Kidney (tissue), 13 donors: ENCODE measurements at regions not wholly inside any gene's neighbourhood (a gene's known extent, or its start where the extent isn't known, plus 50 kb on each side); places are given as distances from the start of the nearest gene placed in this dataset.

Experiments
- DNase-seq, 5 donors: peaks; one replicate each; pipeline ENCODE4 v3.0.0-alpha.2; 2013 to 2020
- FAIRE-seq: peaks from 2 replicates; lab custom pipeline; 2012; peaks lifted over from hg19 to GRCh38; lab: Jason Lieb, UNC
- H3K27ac ChIP-seq, 2 donors: one replicate each; pipeline ENCODE4 v1.7.0; 2013; ENCODE audit warnings: low read depth in 2 of 2, low read length in 2 of 2, inconsistent platforms in 1 of 2
- H3K27me3 ChIP-seq: one replicate; pipeline ENCODE4 v1.7.1; 2013; ENCODE audit warnings: low read length, inconsistent platforms; ENCODE audit not compliant: control insufficient read depth, insufficient read depth
- H3K36me3 ChIP-seq, 3 donors: one replicate each; pipeline versions ENCODE4 v1.7.0 to v1.7.1; 2013; ENCODE audit warnings: low read length in 3 of 3, control low read depth in 1 of 3, inconsistent platforms in 1 of 3; ENCODE audit not compliant: insufficient read depth in 3 of 3, control insufficient read depth in 2 of 3
- H3K4me1 ChIP-seq, 3 donors: one replicate each; pipeline versions ENCODE4 v1.7.0 to v1.7.1; 2013; ENCODE audit warnings: low read length in 3 of 3, inconsistent platforms in 1 of 3, low read depth in 1 of 3; ENCODE audit not compliant: control insufficient read depth in 2 of 3, insufficient read depth in 2 of 3
- H3K4me3 ChIP-seq, 3 donors: one replicate each; pipeline versions ENCODE4 v1.7.0 to v1.8.1; 2013; ENCODE audit warnings: low read length in 3 of 3, control low read depth in 1 of 3, inconsistent platforms in 1 of 3
- H3K9ac ChIP-seq, 3 donors: one replicate each; pipeline versions ENCODE4 v1.7.0 to v1.7.1; 2013; ENCODE audit warnings: low read length in 3 of 3, control low read depth in 1 of 3, inconsistent platforms in 1 of 3
- H3K9me3 ChIP-seq, 3 donors: one replicate each; pipeline versions ENCODE4 v1.7.0 to v1.7.1; 2013; ENCODE audit warnings: low read length in 3 of 3, control low read depth in 1 of 3, inconsistent platforms in 1 of 3; ENCODE audit not compliant: control insufficient read depth in 2 of 3, insufficient read depth in 1 of 3
- CTCF ChIP-seq: IDR thresholded peaks from 3 replicates; pipeline ENCODE4 v1.5.1; 2012; ENCODE audit warnings: mild to moderate bottlenecking, moderate library complexity, borderline replicate concordance; ENCODE audit not compliant: insufficient read depth; ENCODE audit errors: extremely low read depth
- intact Hi-C: fragments of 100-400 bp; cut with DNase I; formaldehyde crosslinking; loops from one replicate; pipeline ENCODE4 v1.11.1; 2022
- donor health status: control.
- donor health status: control.
- donor health status: control.
- donor health status: control.
- donor health status: control.
- donor health status: DM: yes; HTN: yes; CAD: no.
- donor health status: Normal renal cell carcinoma (clear cell type).

GRCh38 chr17:78305801-78306200 lies 54.1 kb downstream of the SOCS3 start:
- Histone ChIP-seq H3K27ac (no peak overlapping the region), H3K4me1 (peaks cover 0 to 2% (median 0%) of the 10 kb centered on the region in 3 donors), H3K4me3 (no peak overlapping the region), H3K27me3 (no peaks in the 10 kb centered on the region), H3K9me3 (no peaks in the 10 kb centered on the region), H3K9ac (no peak overlapping the region), H3K36me3 (no peaks in the 10 kb centered on the region)
- no peak for TF ChIP-seq CTCF
- FAIRE-seq (no peak), DNase-seq (no peak)
- intact Hi-C loops, result no loop called here

GRCh38 chr17:78304549-78305037 lies 55.3 kb downstream of the SOCS3 start:
- no peak for TF ChIP-seq CTCF

GRCh38 chr17:78302478-78302877 lies 57.4 kb downstream of the SOCS3 start:
- Histone ChIP-seq H3K9me3 (no peaks in the 10 kb centered on the region), H3K4me1 (no peaks in the 10 kb centered on the region), H3K27ac (no peak overlapping the region), H3K4me3 (no peak overlapping the region), H3K9ac (no peak overlapping the region), H3K27me3 (no peaks in the 10 kb centered on the region), H3K36me3 (no peaks in the 10 kb centered on the region)
- no peak for TF ChIP-seq CTCF
- intact Hi-C loops, result no loop called here
- DNase-seq, result no peak
- no peak for FAIRE-seq

More at GRCh38 chr17:78304549-78305037, 55.3 kb downstream of the SOCS3 start:
- Histone ChIP-seq H3K9ac (no peak overlapping the region), H3K4me1 (peaks cover 0 to 2% (median 0%) of the 10 kb centered on the region in 3 donors), H3K36me3 (no peaks in the 10 kb centered on the region), H3K9me3 (no peaks in the 10 kb centered on the region), H3K27ac (no peak overlapping the region), H3K27me3 (no peaks in the 10 kb centered on the region), H3K4me3 (no peak overlapping the region)
- DNase-seq (peak in 1 of 5 donors; percentile 73), FAIRE-seq (no peak)
- intact Hi-C loops, result no loop called here

GRCh38 chr17:78301821-78302213 lies 58.1 kb downstream of the SOCS3 start:
- Histone ChIP-seq H3K9ac (no peak overlapping the region), H3K27ac (no peak overlapping the region), H3K27me3 (no peaks in the 10 kb centered on the region), H3K36me3 (no peaks in the 10 kb centered on the region), H3K4me3 (no peak overlapping the region), H3K9me3 (no peaks in the 10 kb centered on the region), H3K4me1 (no peaks in the 10 kb centered on the region)
- FAIRE-seq (no peak), DNase-seq (no peak)
- intact Hi-C loops, result no loop called here
- TF ChIP-seq CTCF, result no peak
